Fibroblast of lung (primary cell): ENCODE measurements at regions not wholly inside any gene's neighbourhood (a gene's known extent, or its start where the extent isn't known, plus 50 kb on each side); places are given as distances from the start of the nearest gene placed in this dataset.

Experiments used
- DNase-seq, 2 donors: peaks; one replicate each; pipeline versions ENCODE4 v3.0.0 to v3.0.0-alpha.2; 2010; ENCODE audit warnings: low read depth in 2 of 2
- H2AFZ ChIP-seq: 2 replicates; pipeline ENCODE4 v1.5.1; 2012; ENCODE audit warnings: low read length, control low read depth, inconsistent platforms
- H3K27ac ChIP-seq: 2 replicates; pipeline ENCODE4 v1.5.1; 2011; ENCODE audit warnings: low read length, control low read depth; ENCODE audit not compliant: insufficient read depth
- H3K27me3 ChIP-seq: 2 replicates; pipeline ENCODE4 v1.5.1; 2011; ENCODE audit warnings: mild to moderate bottlenecking, low read length; ENCODE audit not compliant: control insufficient read depth, insufficient read depth
- H3K36me3 ChIP-seq: 2 replicates; pipeline ENCODE4 v1.5.1; 2011; ENCODE audit warnings: low read length; ENCODE audit not compliant: control insufficient read depth, insufficient read depth
- H3K4me1 ChIP-seq: 2 replicates; pipeline ENCODE4 v1.5.1; 2011; ENCODE audit warnings: low read length; ENCODE audit not compliant: control insufficient read depth, insufficient read depth; ENCODE audit errors: extremely low read depth
- H3K4me2 ChIP-seq: 2 replicates; pipeline ENCODE4 v1.5.1; 2011; ENCODE audit warnings: low read length, control low read depth; ENCODE audit not compliant: insufficient read depth; ENCODE audit errors: extremely low read depth
- H3K4me3 ChIP-seq, 4 experiments: fragments of 200-600 bp in 1 of 4; sonication (generic) in 1 of 4; replicated peaks in 1 of 4; 2 replicates each; pipeline ENCODE4 v1.5.1; 2011 to 2016; ENCODE audit warnings: low read length in 4 of 4, low read depth in 3 of 4, mild to moderate bottlenecking in 3 of 4, control low read depth in 2 of 4, inconsistent platforms in 1 of 4, mixed read lengths in 1 of 4; ENCODE audit not compliant: insufficient read depth in 1 of 4; ENCODE audit errors: control extremely low read depth in 1 of 4
- H3K79me2 ChIP-seq: 2 replicates; pipeline ENCODE4 v1.5.1; 2012; ENCODE audit warnings: mild to moderate bottlenecking, low read length, inconsistent platforms; ENCODE audit not compliant: control insufficient read depth, insufficient read depth
- H3K9ac ChIP-seq: 2 replicates; pipeline ENCODE4 v1.5.1; 2011; ENCODE audit warnings: mild to moderate bottlenecking, low read length, control low read depth; ENCODE audit not compliant: insufficient read depth
- H3K9me3 ChIP-seq: 2 replicates; pipeline ENCODE4 v1.5.1; 2012; ENCODE audit warnings: low read depth, low read length; ENCODE audit not compliant: control insufficient read depth, insufficient read depth
- H4K20me1 ChIP-seq: 2 replicates; pipeline ENCODE4 v1.5.1; 2011; ENCODE audit warnings: low read length; ENCODE audit not compliant: control insufficient read depth, insufficient read depth; ENCODE audit errors: extremely low read depth
- EZH2 ChIP-seq: IDR thresholded peaks from 2 replicates; pipeline ENCODE4 v1.5.1; 2012; ENCODE audit warnings: low read length, control low read depth, mild to moderate bottlenecking; ENCODE audit errors: missing control alignments
- TF ChIP-seq, protein P1 (sequence below), 2 donors: IDR thresholded peaks in 1 of 2; conservative IDR thresholded peaks in 1 of 2; 1 replicate in 1 of 2; 2 replicates in 1 of 2; pipeline ENCODE4 v1.5.1; 2011 to 2012; ENCODE audit warnings: low read length in 2 of 2, control low read depth in 1 of 2, inconsistent platforms in 1 of 2, low read depth in 1 of 2, mild to moderate bottlenecking in 1 of 2

DNA sequence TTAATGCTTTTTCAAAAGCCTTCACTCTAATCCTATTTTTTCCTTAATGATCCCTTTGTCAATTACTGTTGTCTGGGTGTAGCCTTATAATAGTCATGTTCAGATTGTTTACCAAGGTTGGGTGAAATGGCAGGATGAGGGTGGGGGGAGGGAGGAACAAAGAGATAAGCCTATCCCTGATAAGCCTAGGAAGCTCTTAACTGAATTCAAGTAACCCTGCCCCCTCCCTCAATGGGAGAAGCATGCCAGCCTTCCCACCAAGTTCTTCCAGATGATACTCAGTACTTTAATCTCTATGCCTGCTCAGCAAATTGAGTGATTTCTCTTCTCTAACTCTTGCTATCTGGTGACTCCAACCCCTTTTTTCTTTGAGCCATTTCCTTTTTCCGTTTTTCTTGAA lies 180.3 kb upstream of the ETAA1 start:
- DNase-seq, result no peak
- no peak overlapping the region for H3K27ac ChIP-seq
- no peak overlapping the region for H3K9ac ChIP-seq
- no peaks in the 10 kb centered on the region for H3K79me2 ChIP-seq
- no peaks in the 10 kb centered on the region for H3K36me3 ChIP-seq
- no peaks in the 10 kb centered on the region for H3K27me3 ChIP-seq
- H3K4me3 ChIP-seq, result no peak overlapping the region
- no peaks in the 10 kb centered on the region for H4K20me1 ChIP-seq
- H3K4me2 ChIP-seq, result no peak overlapping the region
- H3K9me3 ChIP-seq, result no peaks in the 10 kb centered on the region
- peaks cover 6% of the 10 kb centered on the region for H3K4me1 ChIP-seq
- no peak overlapping the region for H2AFZ ChIP-seq
- TF ChIP-seq EZH2, result no peak
- TF ChIP-seq, protein P1, sequence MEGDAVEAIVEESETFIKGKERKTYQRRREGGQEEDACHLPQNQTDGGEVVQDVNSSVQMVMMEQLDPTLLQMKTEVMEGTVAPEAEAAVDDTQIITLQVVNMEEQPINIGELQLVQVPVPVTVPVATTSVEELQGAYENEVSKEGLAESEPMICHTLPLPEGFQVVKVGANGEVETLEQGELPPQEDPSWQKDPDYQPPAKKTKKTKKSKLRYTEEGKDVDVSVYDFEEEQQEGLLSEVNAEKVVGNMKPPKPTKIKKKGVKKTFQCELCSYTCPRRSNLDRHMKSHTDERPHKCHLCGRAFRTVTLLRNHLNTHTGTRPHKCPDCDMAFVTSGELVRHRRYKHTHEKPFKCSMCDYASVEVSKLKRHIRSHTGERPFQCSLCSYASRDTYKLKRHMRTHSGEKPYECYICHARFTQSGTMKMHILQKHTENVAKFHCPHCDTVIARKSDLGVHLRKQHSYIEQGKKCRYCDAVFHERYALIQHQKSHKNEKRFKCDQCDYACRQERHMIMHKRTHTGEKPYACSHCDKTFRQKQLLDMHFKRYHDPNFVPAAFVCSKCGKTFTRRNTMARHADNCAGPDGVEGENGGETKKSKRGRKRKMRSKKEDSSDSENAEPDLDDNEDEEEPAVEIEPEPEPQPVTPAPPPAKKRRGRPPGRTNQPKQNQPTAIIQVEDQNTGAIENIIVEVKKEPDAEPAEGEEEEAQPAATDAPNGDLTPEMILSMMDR (conservative IDR thresholded peaks at IDR 0.05 in 1 of 2, IDR thresholded peaks at IDR 0.05 in 1 of 2; ENCODE audit: low read depth in 1 of 2, low read length in 2 of 2), result no peak

DNA sequence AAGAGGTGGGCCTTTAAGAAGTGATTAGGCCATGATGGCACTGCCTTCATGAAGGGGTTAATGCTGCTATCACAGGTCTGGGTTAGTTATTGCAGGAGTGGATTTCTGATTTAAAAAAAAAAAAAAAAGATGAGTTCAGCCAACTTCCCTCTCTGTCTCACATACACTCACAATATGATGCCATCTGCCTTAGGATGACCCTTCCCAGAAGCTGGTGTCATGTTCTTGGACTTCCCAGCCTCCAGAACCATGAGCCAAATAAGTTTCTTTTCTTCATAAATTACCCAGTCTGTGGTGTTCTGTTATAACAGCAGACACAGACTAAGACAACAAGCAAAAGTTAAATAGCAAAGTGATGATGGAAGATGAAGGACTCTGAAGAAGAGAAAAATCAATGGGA lies 179.7 kb upstream of the ETAA1 start:
- Histone ChIP-seq H3K9ac (no peak overlapping the region), H4K20me1 (no peaks in the 10 kb centered on the region), H3K4me2 (no peak overlapping the region), H3K27me3 (no peaks in the 10 kb centered on the region), H3K36me3 (no peaks in the 10 kb centered on the region), H3K9me3 (no peaks in the 10 kb centered on the region), H3K4me3 (no peak overlapping the region), H3K4me1 (peaks cover 6% of the 10 kb centered on the region), H3K27ac (no peak overlapping the region), H2AFZ (no peak overlapping the region), H3K79me2 (no peaks in the 10 kb centered on the region)
- DNase-seq, result no peak
- TF ChIP-seq, protein P1 (conservative IDR thresholded peaks at IDR 0.05 in 1 of 2, IDR thresholded peaks at IDR 0.05 in 1 of 2; ENCODE audit: low read depth in 1 of 2, low read length in 2 of 2), result no peak
- no peak for TF ChIP-seq EZH2

DNA sequence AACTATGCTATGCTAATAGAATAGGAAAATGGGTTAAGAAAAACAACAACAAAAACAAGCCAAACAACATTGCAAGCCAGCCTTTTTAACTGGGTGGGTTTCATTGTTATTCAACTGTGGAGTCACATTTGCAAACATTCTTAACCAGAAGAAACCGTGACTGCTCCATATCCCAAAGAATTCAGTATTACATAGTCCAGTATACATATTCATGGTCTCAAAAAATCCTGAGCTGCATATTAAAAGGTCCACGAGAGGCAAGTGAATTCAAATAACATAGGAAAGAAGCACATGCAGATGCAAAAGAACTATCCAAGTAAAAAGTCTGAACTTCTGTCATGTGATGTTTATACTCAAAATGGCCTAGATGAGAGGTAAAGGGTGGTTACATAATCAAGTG lies 179.1 kb upstream of the ETAA1 start:
- no peak overlapping the region for H3K4me3 ChIP-seq
- TF ChIP-seq EZH2, result no peak
- TF ChIP-seq, protein P1 (conservative IDR thresholded peaks at IDR 0.05 in 1 of 2, IDR thresholded peaks at IDR 0.05 in 1 of 2; ENCODE audit: low read depth in 1 of 2, low read length in 2 of 2), result no peak
- H3K4me2 ChIP-seq, result no peak overlapping the region
- H2AFZ ChIP-seq, result no peak overlapping the region
- H3K9ac ChIP-seq, result no peak overlapping the region
- no peaks in the 10 kb centered on the region for H3K79me2 ChIP-seq
- no peaks in the 10 kb centered on the region for H3K36me3 ChIP-seq
- H4K20me1 ChIP-seq, result no peaks in the 10 kb centered on the region
- no peak for DNase-seq
- H3K27me3 ChIP-seq, result no peaks in the 10 kb centered on the region
- peaks cover 6% of the 10 kb centered on the region for H3K4me1 ChIP-seq
- no peak overlapping the region for H3K27ac ChIP-seq
- no peaks in the 10 kb centered on the region for H3K9me3 ChIP-seq
